Liver (tissue), 3 donors: ENCODE measurements at regions not wholly inside any gene's neighbourhood (a gene's known extent, or its start where the extent isn't known, plus 50 kb on each side); places are given as distances from the start of the nearest gene placed in this dataset.

Experiments
- ATF3 ChIP-seq: IDR thresholded peaks from 2 replicates; pipeline ENCODE4 v1.6.1; 2016; ENCODE audit warnings: antibody characterized with exemption
- CTCF ChIP-seq: fragments of 150-350 bp; IDR thresholded peaks from 2 replicates; pipeline ENCODE4 v1.5.1; 2017; ENCODE audit warnings: improper control_type of control experiment, low read depth, low read length; ENCODE audit not compliant: missing input control
- FOXA1 ChIP-seq: IDR thresholded peaks from 2 replicates; pipeline ENCODE4 v1.6.1; 2016; ENCODE audit warnings: antibody characterized with exemption
- FOXA2 ChIP-seq: IDR thresholded peaks from 2 replicates; pipeline ENCODE4 v1.6.1; 2016; ENCODE audit warnings: antibody characterized with exemption
- GABPA ChIP-seq, 2 donors: IDR thresholded peaks in 1 of 2; conservative IDR thresholded peaks in 1 of 2; 2 replicates each; pipeline ENCODE4 v1.6.1; 2016; ENCODE audit warnings: antibody characterized with exemption in 2 of 2, mild to moderate bottlenecking in 1 of 2, moderate library complexity in 1 of 2
- MAX ChIP-seq: IDR thresholded peaks from 2 replicates; pipeline ENCODE4 v1.6.1; 2016; ENCODE audit warnings: antibody characterized with exemption
- RAD21 ChIP-seq, 2 donors: IDR thresholded peaks; 2 replicates each; pipeline ENCODE4 v1.6.1; 2016; ENCODE audit warnings: antibody characterized with exemption in 2 of 2, mild to moderate bottlenecking in 2 of 2
- REST ChIP-seq: IDR thresholded peaks from 2 replicates; pipeline ENCODE4 v1.6.1; 2016; ENCODE audit warnings: antibody characterized with exemption, mild to moderate bottlenecking
- SP1 ChIP-seq: IDR thresholded peaks from 2 replicates; pipeline ENCODE4 v1.6.1; 2018; ENCODE audit warnings: antibody characterized with exemption, mild to moderate bottlenecking
- TAF1 ChIP-seq: conservative IDR thresholded peaks from 2 replicates; pipeline ENCODE4 v1.6.1; 2016; ENCODE audit warnings: antibody characterized with exemption, mild to moderate bottlenecking
- YY1 ChIP-seq: IDR thresholded peaks from 2 replicates; pipeline ENCODE4 v1.6.1; 2016; ENCODE audit warnings: antibody characterized with exemption, mild to moderate bottlenecking
- donor health status: healthy.
- donor health status: healthy.

- TF ChIP-seq CTCF (no peak), MAX (no peak), REST (no peak), TAF1 (no peak), ATF3 (no peak), YY1 (no peak), SP1 (no peak), FOXA1 (no peak), FOXA2 (no peak), RAD21 (IDR thresholded peaks at IDR 0.05) (no peak), GABPA (IDR thresholded peaks at IDR 0.05 in 1 of 2, conservative IDR thresholded peaks at IDR 0.05 in 1 of 2) (no peak)
These were observed 204.4 kb upstream of the NUDT4 start for GRCh38 chr12:93173178-93173957.
